C4-2B (cell line): ENCODE measurements at regions not wholly inside any gene's neighbourhood (a gene's known extent, or its start where the extent isn't known, plus 50 kb on each side); places are given as distances from the start of the nearest gene placed in this dataset.

Experiments used
- CTCF ChIP-seq: fragments of 450-650 bp; conservative IDR thresholded peaks from 2 replicates; pipeline ENCODE4 v1.5.1; 2017; ENCODE audit warnings: mild to moderate bottlenecking
- ZFX ChIP-seq: fragments of 450-650 bp; IDR thresholded peaks from 2 replicates; pipeline ENCODE4 v1.6.1; 2017

- TF ChIP-seq CTCF, result no peak
- TF ChIP-seq ZFX, result no peak
Measured at GRCh38 chr4:127174201-127174600, 458.6 kb upstream of the INTU start.
